ENCODE measurements at regions not wholly inside any gene's neighbourhood (a gene's known extent, or its start where the extent isn't known, plus 50 kb on each side); places are given as distances from the start of the nearest gene placed in this dataset.

- no peak for DNase-seq
Observed at GRCh38 chr18:75574187-75574586, 146.7 kb upstream of the SMIM21 start.

GRCh38 chr18:75563150-75563549 lies 135.6 kb upstream of the SMIM21 start:
- no peak for DNase-seq

GRCh38 chr18:75562216-75562615 lies 134.7 kb upstream of the SMIM21 start:
- no peak for DNase-seq

- DNase-seq: no peak
Observed at GRCh38 chr18:75558790-75559189, 131.3 kb upstream of the SMIM21 start.

GRCh38 chr18:75556841-75557240 lies 129.3 kb upstream of the SMIM21 start:
- no peak for DNase-seq

GRCh38 chr18:75554644-75555185 lies 127.2 kb upstream of the SMIM21 start:
- DNase-seq: no peak

GRCh38 chr18:75554176-75554575 lies 126.7 kb upstream of the SMIM21 start:
- no peak for DNase-seq

GRCh38 chr18:75553021-75553420 lies 125.5 kb upstream of the SMIM21 start:
- DNase-seq: no peak

GRCh38 chr18:75551071-75551470 lies 123.6 kb upstream of the SMIM21 start:
- DNase-seq: peak; percentile 14

GRCh38 chr18:75548353-75548905 lies 120.9 kb upstream of the SMIM21 start:
- peak; percentile 6 for DNase-seq

- DNase-seq: peak; percentile 18
Observed at GRCh38 chr18:75546964-75547363, 119.5 kb upstream of the SMIM21 start.

GRCh38 chr18:75545189-75545588 lies 117.7 kb upstream of the SMIM21 start:
- no peak for DNase-seq

- DNase-seq: no peak
Observed at GRCh38 chr18:75544496-75544895, 117.0 kb upstream of the SMIM21 start.

GRCh38 chr18:75544051-75544481 lies 116.6 kb upstream of the SMIM21 start:
- DNase-seq: no peak

- no peak for DNase-seq
Observed at GRCh38 chr18:75538727-75539126, 111.2 kb upstream of the SMIM21 start.

- no peak for DNase-seq
Observed at GRCh38 chr18:75533950-75534349, 106.4 kb upstream of the SMIM21 start.

GRCh38 chr18:75533209-75533608 lies 105.7 kb upstream of the SMIM21 start:
- no peak for DNase-seq

GRCh38 chr18:75531851-75532459 lies 104.5 kb upstream of the SMIM21 start:
- DNase-seq: no peak

- DNase-seq: no peak
Observed at GRCh38 chr18:75531212-75531850, 103.8 kb upstream of the SMIM21 start.

GRCh38 chr18:75530566-75531211 lies 103.2 kb upstream of the SMIM21 start:
- no peak for DNase-seq

- no peak for DNase-seq
Observed at GRCh38 chr18:75530118-75530517, 102.6 kb upstream of the SMIM21 start.

- DNase-seq: no peak
Observed at GRCh38 chr18:75529394-75529793, 101.9 kb upstream of the SMIM21 start.

GRCh38 chr18:75527848-75528685 lies 100.6 kb upstream of the SMIM21 start:
- no peak for DNase-seq
